ENCODE measurements at regions not wholly inside any gene's neighbourhood (a gene's known extent, or its start where the extent isn't known, plus 50 kb on each side); places are given as distances from the start of the nearest gene placed in this dataset.

DNA sequence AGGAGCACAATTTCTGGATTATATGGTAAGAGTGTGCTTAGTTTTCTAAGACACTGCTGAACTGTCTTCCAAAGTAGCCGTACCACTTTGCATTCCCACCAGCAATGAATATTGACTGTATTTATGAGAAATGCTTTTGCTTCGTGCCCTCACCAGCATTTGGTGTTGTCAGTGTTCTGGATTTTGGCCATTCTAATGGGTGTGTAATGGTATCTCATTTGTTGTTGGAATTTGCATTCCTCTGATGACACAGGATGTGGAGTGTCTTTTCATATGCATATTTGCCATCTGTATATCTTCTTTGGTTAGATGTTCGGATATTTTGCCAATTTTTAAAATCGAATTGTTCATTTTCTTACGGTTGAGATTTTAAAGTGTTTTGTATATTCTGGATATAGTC lies 558.5 kb upstream of the FZD8 start:
- H3K4me3 ChIP-seq (ENCODE audit: control insufficient read depth, low read depth, low read length), result no peak overlapping the region
- no peak for DNase-seq (ENCODE audit: low read depth)
- TF ChIP-seq, protein P1, sequence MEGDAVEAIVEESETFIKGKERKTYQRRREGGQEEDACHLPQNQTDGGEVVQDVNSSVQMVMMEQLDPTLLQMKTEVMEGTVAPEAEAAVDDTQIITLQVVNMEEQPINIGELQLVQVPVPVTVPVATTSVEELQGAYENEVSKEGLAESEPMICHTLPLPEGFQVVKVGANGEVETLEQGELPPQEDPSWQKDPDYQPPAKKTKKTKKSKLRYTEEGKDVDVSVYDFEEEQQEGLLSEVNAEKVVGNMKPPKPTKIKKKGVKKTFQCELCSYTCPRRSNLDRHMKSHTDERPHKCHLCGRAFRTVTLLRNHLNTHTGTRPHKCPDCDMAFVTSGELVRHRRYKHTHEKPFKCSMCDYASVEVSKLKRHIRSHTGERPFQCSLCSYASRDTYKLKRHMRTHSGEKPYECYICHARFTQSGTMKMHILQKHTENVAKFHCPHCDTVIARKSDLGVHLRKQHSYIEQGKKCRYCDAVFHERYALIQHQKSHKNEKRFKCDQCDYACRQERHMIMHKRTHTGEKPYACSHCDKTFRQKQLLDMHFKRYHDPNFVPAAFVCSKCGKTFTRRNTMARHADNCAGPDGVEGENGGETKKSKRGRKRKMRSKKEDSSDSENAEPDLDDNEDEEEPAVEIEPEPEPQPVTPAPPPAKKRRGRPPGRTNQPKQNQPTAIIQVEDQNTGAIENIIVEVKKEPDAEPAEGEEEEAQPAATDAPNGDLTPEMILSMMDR (IDR thresholded peaks at IDR 0.05; ENCODE audit: control insufficient read depth, insufficient read depth, low read depth, low read length, missing control alignments), result no peak

DNA sequence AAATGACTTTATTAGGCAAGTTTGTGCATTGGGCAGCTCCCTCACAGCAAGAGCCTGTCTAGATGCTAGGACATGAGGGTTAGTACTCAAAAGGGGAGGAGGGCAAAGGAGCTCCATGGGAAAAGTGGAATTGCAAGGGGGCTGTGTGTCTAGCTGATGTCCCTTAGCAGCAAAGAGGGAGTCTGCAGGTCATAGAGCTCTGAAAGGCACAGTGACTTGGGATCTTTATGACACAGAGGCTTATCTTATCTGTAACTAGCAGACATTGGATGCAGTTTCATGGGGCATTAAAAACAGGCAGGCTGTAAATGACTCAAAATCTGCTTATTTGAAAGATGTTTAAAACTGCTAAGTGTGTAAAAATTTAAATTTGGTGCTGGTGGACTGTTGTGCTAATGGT lies 556.2 kb upstream of the FZD8 start:
- TF ChIP-seq, protein P1 (IDR thresholded peaks at IDR 0.05; ENCODE audit: control insufficient read depth, insufficient read depth, low read depth, low read length, missing control alignments), result no peak
- no peak for DNase-seq (ENCODE audit: low read depth)
- no peak overlapping the region for H3K4me3 ChIP-seq (ENCODE audit: control insufficient read depth, low read depth, low read length)

DNA sequence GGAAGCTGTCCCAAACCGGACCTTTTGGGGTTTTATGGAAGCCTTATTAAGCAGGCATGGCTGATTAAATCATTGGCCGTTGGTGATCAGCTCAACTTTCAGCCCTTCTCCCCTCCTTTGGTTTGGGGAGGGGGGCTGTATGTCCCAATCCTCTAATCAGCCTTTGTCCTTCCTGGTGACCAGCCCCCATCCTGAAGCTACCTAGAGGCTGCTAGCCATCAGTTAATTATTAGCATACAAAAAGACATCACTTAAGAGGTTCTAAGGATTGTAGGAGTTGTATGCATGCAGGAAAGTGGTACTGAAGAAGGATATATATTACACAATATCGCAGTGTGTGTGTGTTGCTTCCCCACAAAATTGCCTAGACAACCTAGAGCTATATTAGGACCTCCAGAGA lies 553.3 kb upstream of the FZD8 start:
- DNase-seq (ENCODE audit: low read depth), result no peak
- no peak overlapping the region for H3K4me3 ChIP-seq (ENCODE audit: control insufficient read depth, low read depth, low read length)
- TF ChIP-seq, protein P1 (IDR thresholded peaks at IDR 0.05; ENCODE audit: control insufficient read depth, insufficient read depth, low read depth, low read length, missing control alignments), result no peak

DNA sequence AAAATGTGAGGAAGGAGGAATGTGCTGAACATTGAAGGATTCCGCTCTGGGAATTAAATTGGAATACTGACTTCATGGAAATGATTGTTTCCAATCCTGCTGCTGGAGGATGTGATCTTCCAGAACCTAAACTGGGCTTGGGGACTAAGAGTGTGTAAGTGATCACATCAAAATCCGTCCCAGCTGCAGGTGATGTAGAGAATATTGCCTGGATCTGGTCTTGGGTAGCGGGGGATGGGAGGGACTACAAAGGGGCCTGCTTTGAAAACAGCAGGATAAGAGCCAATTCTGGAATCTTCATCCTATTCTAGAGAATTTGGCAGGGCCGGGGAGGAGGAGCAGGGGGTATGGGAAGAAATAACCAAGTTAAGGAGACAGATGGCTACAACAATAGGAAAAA lies 552.2 kb upstream of the FZD8 start:
- TF ChIP-seq, protein P1 (IDR thresholded peaks at IDR 0.05; ENCODE audit: control insufficient read depth, insufficient read depth, low read depth, low read length, missing control alignments), result no peak
- H3K4me3 ChIP-seq (ENCODE audit: control insufficient read depth, low read depth, low read length), result no peak overlapping the region
- DNase-seq (ENCODE audit: low read depth), result no peak

DNA sequence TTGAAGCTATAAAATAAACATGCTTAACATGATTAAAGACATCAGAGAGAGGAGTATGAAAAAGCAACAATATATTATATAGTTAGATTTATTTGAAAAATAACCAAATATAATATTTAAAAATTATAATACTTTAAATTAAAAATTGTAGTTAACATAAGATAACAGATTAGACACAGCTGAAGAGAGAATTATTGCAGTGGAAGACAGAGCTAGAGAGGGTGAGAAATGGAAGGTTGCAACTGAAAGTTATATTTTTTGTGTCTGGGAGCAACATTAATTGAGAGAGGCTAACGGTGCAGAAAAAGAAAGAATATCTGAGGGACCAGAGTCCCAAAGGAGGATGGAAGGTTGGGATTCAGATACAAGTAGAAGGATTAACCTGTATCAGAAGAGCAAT lies 548.9 kb upstream of the FZD8 start:
- H3K4me3 ChIP-seq (ENCODE audit: control insufficient read depth, low read depth, low read length), result no peak overlapping the region
- DNase-seq (ENCODE audit: low read depth), result no peak
- TF ChIP-seq, protein P1 (IDR thresholded peaks at IDR 0.05; ENCODE audit: control insufficient read depth, insufficient read depth, low read depth, low read length, missing control alignments), result no peak

DNA sequence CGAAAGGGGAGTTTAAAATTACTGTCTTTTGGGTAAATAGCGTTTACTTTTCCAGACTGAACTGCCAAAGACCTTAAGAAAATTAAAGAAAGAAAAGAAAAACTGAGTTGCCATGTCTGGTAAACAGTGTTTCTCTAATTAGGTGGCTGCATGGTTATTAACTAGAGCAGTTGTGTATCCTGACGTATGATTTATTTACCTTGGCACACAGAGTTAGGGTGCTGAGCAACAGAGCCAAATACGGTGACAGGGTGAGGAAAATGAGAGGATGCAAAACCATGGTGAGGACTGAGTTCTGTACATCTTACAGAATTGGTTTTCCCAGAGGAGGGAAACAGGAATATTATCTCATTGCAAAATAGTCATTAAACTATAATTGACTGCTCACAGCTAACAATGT lies 546.4 kb upstream of the FZD8 start:
- H3K4me3 ChIP-seq (ENCODE audit: control insufficient read depth, low read depth, low read length), result no peak overlapping the region
- no peak for DNase-seq (ENCODE audit: low read depth)
- TF ChIP-seq, protein P1 (IDR thresholded peaks at IDR 0.05; ENCODE audit: control insufficient read depth, insufficient read depth, low read depth, low read length, missing control alignments), result no peak

DNA sequence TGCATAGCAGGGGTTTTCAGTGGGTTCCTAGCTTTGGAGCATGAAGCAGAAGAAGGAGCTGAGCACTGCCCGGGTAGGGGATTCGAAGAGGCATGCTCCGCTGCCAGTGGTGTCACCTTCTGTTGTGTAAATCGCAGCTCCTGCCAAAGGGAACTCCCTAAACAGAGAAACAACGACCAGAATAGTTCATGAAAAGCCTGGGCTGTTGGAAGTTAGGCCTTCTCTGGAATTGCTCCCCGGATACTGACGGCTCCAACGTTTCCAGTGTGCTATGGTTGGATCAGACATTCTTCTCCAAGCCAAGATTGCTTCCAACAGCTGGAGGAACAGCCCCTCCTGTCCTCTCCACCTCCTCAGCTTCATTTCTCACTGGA lies 546.0 kb upstream of the FZD8 start:
- TF ChIP-seq, protein P1 (IDR thresholded peaks at IDR 0.05; ENCODE audit: control insufficient read depth, insufficient read depth, low read depth, low read length, missing control alignments), result no peak
- no peak overlapping the region for H3K4me3 ChIP-seq (ENCODE audit: control insufficient read depth, low read depth, low read length)
- no peak for DNase-seq (ENCODE audit: low read depth)
